CD14-positive monocyte (primary cell): ENCODE measurements at regions not wholly inside any gene's neighbourhood (a gene's known extent, or its start where the extent isn't known, plus 50 kb on each side); places are given as distances from the start of the nearest gene placed in this dataset.

ENCODE experiments used
- DNase-seq, 3 donors: peaks; one replicate each; pipeline ENCODE4 v3.0.0-alpha.2; 2011 to 2022
- H2AFZ ChIP-seq: 2 replicates; pipeline ENCODE4 v1.6.0; 2012; ENCODE audit warnings: mild to moderate bottlenecking, low read depth, low read length, inconsistent platforms; ENCODE audit not compliant: insufficient read depth, poor library complexity, severe bottlenecking
- H3K27ac ChIP-seq, 2 donors: 1 replicate in 1 of 2; 2 replicates in 1 of 2; pipeline ENCODE4 v1.5.1; 2012 to 2013; ENCODE audit warnings: low read length in 2 of 2, control low read depth in 1 of 2, inconsistent platforms in 1 of 2, low read depth in 1 of 2, mild to moderate bottlenecking in 1 of 2
- H3K27me3 ChIP-seq, 2 donors: one replicate each; pipeline versions ENCODE4 v1.6.0 to v1.6.1; 2011 to 2013; ENCODE audit warnings: low read length in 2 of 2; ENCODE audit not compliant: control insufficient read depth in 2 of 2, insufficient read depth in 2 of 2
- H3K36me3 ChIP-seq, 2 donors: replicated peaks in 1 of 2; 1 replicate in 1 of 2; 2 replicates in 1 of 2; pipeline versions ENCODE4 v1.5.1 to v1.6.1; 2012 to 2013; ENCODE audit warnings: low read length in 2 of 2, control low read depth in 1 of 2, inconsistent platforms in 1 of 2, mild to moderate bottlenecking in 1 of 2; ENCODE audit not compliant: insufficient read depth in 2 of 2, control insufficient read depth in 1 of 2
- H3K4me1 ChIP-seq, 2 donors: 1 replicate in 1 of 2; 2 replicates in 1 of 2; pipeline versions ENCODE4 v1.5.1 to v1.6.1; 2012 to 2013; ENCODE audit warnings: low read length in 2 of 2, control low read depth in 1 of 2, inconsistent platforms in 1 of 2, mild to moderate bottlenecking in 1 of 2, moderate library complexity in 1 of 2; ENCODE audit not compliant: insufficient read depth in 2 of 2, control insufficient read depth in 1 of 2
- H3K4me2 ChIP-seq: replicated peaks from 2 replicates; pipeline ENCODE3; 2012; ENCODE audit warnings: low read length, moderate library complexity, mild to moderate bottlenecking; ENCODE audit not compliant: poor library complexity, severe bottlenecking; ENCODE audit errors: extremely low read depth
- H3K4me3 ChIP-seq, 3 experiments: fragments of 200-600 bp in 1 of 3; sonication (generic) in 1 of 3; replicated peaks in 1 of 3; 1 replicate in 2 of 3; 2 replicates in 1 of 3; pipeline ENCODE4 v1.5.1; 2011 to 2013; ENCODE audit warnings: low read length in 3 of 3, mild to moderate bottlenecking in 3 of 3, control low read depth in 2 of 3, low read depth in 2 of 3, inconsistent platforms in 1 of 3, moderate library complexity in 1 of 3
- H3K79me2 ChIP-seq: 2 replicates; pipeline ENCODE4 v1.6.0; 2012; ENCODE audit warnings: mild to moderate bottlenecking, control low read depth, inconsistent platforms, low read length, moderate library complexity; ENCODE audit not compliant: insufficient read depth
- H3K9ac ChIP-seq: 2 replicates; pipeline ENCODE4 v1.6.0; 2017; ENCODE audit warnings: low read length, mild to moderate bottlenecking; ENCODE audit not compliant: insufficient read depth, poor library complexity, severe bottlenecking
- H3K9me3 ChIP-seq, 2 donors: replicated peaks in 1 of 2; 1 replicate in 1 of 2; 2 replicates in 1 of 2; pipeline versions ENCODE4 v1.5.1 to v1.6.1; 2012 to 2013; ENCODE audit warnings: low read length in 2 of 2, control low read depth in 1 of 2; ENCODE audit not compliant: control insufficient read depth in 1 of 2, insufficient read depth in 1 of 2
- H4K20me1 ChIP-seq: 2 replicates; pipeline ENCODE4 v1.6.0; 2012; ENCODE audit warnings: mild to moderate bottlenecking, low read length, control low read depth, moderate library complexity; ENCODE audit not compliant: insufficient read depth
- H3K27ac Mint-ChIP-seq, 7 donors: one replicate each; pipeline ENCODE4 v1.8.0; 2020; ENCODE audit warnings: mild to moderate bottlenecking in 7 of 7, mixed read lengths in 7 of 7, moderate library complexity in 6 of 7, inconsistent platforms in 2 of 7
- H3K27me3 Mint-ChIP-seq, 3 donors: one replicate each; pipeline ENCODE4 v1.8.0; 2021 to 2022; ENCODE audit warnings: low read depth in 3 of 3, mild to moderate bottlenecking in 3 of 3, mixed read lengths in 3 of 3, moderate library complexity in 3 of 3, inconsistent platforms in 1 of 3
- H3K36me3 Mint-ChIP-seq, 2 donors: one replicate each; pipeline ENCODE4 v1.8.0; 2020; ENCODE audit warnings: mixed read lengths in 2 of 2, inconsistent platforms in 1 of 2, mild to moderate bottlenecking in 1 of 2
- H3K4me1 Mint-ChIP-seq: one replicate; pipeline ENCODE4 v1.8.0; 2020; ENCODE audit warnings: mild to moderate bottlenecking, mixed read lengths
- H3K4me3 Mint-ChIP-seq, 2 donors: one replicate each; pipeline ENCODE4 v1.8.0; 2020; ENCODE audit warnings: mild to moderate bottlenecking in 2 of 2, mixed read lengths in 2 of 2, moderate library complexity in 1 of 2
- H3K9me3 Mint-ChIP-seq, 7 donors: one replicate each; pipeline ENCODE4 v1.8.0; 2020 to 2022; ENCODE audit warnings: mixed read lengths in 7 of 7, mild to moderate bottlenecking in 6 of 7, moderate library complexity in 6 of 7, inconsistent platforms in 2 of 7
- CTCF ChIP-seq: fragments of 200-600 bp; IDR thresholded peaks from one replicate; pipeline ENCODE4 v1.8.0; 2022; ENCODE audit warnings: antibody characterized with exemption, mild to moderate bottlenecking
- WGBS: methylation state at CpG from one replicate; pipeline ENCODE4 v1.1.5; 2013; ENCODE audit warnings: missing lambda C conversion rate; ENCODE audit not compliant: insufficient coverage; 5-methylcytosine and 5-hydroxymethylcytosine counted together
- intact Hi-C, 2 donors: fragments of 100-400 bp; cut with micrococcal nuclease; formaldehyde crosslinking; loops; one replicate each; pipeline versions ENCODE4 v1.15.0 to v1.15.1; 2023

- Mint-ChIP-seq H3K9me3 (peaks cover 0 to 2% (median 0%) of the 10 kb centered on the region in 7 donors), H3K4me3 (no peak overlapping the region), H3K36me3 (no peaks in the 10 kb centered on the region), H3K27ac (no peak overlapping the region), H3K27me3 (peaks cover 0 to 3% (median 1%) of the 10 kb centered on the region in 3 donors), H3K4me1 (no peaks in the 10 kb centered on the region)
- H3K4me1 ChIP-seq, result no peaks in the 10 kb centered on the region
- no peaks in the 10 kb centered on the region for H4K20me1 ChIP-seq
- H3K27ac ChIP-seq, result no peak overlapping the region
- no peak overlapping the region for H3K4me2 ChIP-seq
- no peak for DNase-seq
- H2AFZ ChIP-seq, result no peak overlapping the region
- no peak overlapping the region for H3K9ac ChIP-seq
- no peak for TF ChIP-seq CTCF
- no peaks in the 10 kb centered on the region for H3K27me3 ChIP-seq
- intact Hi-C loops, result no loop called here
- no peaks in the 10 kb centered on the region for H3K36me3 ChIP-seq
- no peaks in the 10 kb centered on the region for H3K79me2 ChIP-seq
- no peak overlapping the region for H3K4me3 ChIP-seq
- H3K9me3 ChIP-seq, result no peaks in the 10 kb centered on the region
- WGBS, result 93% methylated on average over 6 of the region's 7 CpGs
These were observed 372.7 kb upstream of the ZFHX3 start for GRCh38 chr16:73420676-73421075.

- no peaks in the 10 kb centered on the region for H3K9me3 ChIP-seq
- no peaks in the 10 kb centered on the region for H3K36me3 Mint-ChIP-seq
- no peak overlapping the region for H3K4me2 ChIP-seq
- H3K4me1 ChIP-seq, result no peaks in the 10 kb centered on the region
- intact Hi-C loops, result no loop called here
- peaks cover 0 to 4% (median 3%) of the 10 kb centered on the region in 3 donors for H3K27me3 Mint-ChIP-seq
- 72% methylated on average over 3 of the region's 8 CpGs for WGBS
- peaks cover 0 to 2% (median 0%) of the 10 kb centered on the region in 7 donors for H3K9me3 Mint-ChIP-seq
- H3K4me3 ChIP-seq, result no peak overlapping the region
- no peaks in the 10 kb centered on the region for H4K20me1 ChIP-seq
- H3K4me3 Mint-ChIP-seq, result no peak overlapping the region
- no peak overlapping the region for H3K27ac Mint-ChIP-seq
- no peak overlapping the region for H2AFZ ChIP-seq
- no peaks in the 10 kb centered on the region for H3K36me3 ChIP-seq
- no peaks in the 10 kb centered on the region for H3K79me2 ChIP-seq
- no peak overlapping the region for H3K27ac ChIP-seq
- H3K4me1 Mint-ChIP-seq, result no peaks in the 10 kb centered on the region
- no peaks in the 10 kb centered on the region for H3K27me3 ChIP-seq
- H3K9ac ChIP-seq, result no peak overlapping the region
- no peak for DNase-seq
- TF ChIP-seq CTCF, result no peak
These were observed 372.3 kb upstream of the ZFHX3 start for GRCh38 chr16:73420244-73420643.
